ENCODE measurements at regions not wholly inside any gene's neighbourhood (a gene's known extent, or its start where the extent isn't known, plus 50 kb on each side); places are given as distances from the start of the nearest gene placed in this dataset.

- no peak overlapping the region for H3K4me3 ChIP-seq (ENCODE audit: low read depth, low read length)
- TF ChIP-seq MYC (IDR thresholded peaks at IDR 0.05; ENCODE audit: low read depth, low read length), result no peak
- no peak for TF ChIP-seq POLR2A (IDR thresholded peaks at IDR 0.05; ENCODE audit: extremely low read depth, insufficient read length)
- TF ChIP-seq, protein P1, sequence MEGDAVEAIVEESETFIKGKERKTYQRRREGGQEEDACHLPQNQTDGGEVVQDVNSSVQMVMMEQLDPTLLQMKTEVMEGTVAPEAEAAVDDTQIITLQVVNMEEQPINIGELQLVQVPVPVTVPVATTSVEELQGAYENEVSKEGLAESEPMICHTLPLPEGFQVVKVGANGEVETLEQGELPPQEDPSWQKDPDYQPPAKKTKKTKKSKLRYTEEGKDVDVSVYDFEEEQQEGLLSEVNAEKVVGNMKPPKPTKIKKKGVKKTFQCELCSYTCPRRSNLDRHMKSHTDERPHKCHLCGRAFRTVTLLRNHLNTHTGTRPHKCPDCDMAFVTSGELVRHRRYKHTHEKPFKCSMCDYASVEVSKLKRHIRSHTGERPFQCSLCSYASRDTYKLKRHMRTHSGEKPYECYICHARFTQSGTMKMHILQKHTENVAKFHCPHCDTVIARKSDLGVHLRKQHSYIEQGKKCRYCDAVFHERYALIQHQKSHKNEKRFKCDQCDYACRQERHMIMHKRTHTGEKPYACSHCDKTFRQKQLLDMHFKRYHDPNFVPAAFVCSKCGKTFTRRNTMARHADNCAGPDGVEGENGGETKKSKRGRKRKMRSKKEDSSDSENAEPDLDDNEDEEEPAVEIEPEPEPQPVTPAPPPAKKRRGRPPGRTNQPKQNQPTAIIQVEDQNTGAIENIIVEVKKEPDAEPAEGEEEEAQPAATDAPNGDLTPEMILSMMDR (IDR thresholded peaks at IDR 0.05; ENCODE audit: low read depth, low read length), result no peak
- TF ChIP-seq, protein P2, sequence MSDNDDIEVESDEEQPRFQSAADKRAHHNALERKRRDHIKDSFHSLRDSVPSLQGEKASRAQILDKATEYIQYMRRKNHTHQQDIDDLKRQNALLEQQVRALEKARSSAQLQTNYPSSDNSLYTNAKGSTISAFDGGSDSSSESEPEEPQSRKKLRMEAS (IDR thresholded peaks at IDR 0.05; ENCODE audit: low read depth, low read length), result no peak
- no peak for DNase-seq (ENCODE audit: low read depth)
These were observed 600.7 kb upstream of the CDH9 start for GRCh38 chr5:27639005-27639612.

GRCh38 chr5:27619982-27620381 lies 581.6 kb upstream of the CDH9 start:
- TF ChIP-seq, protein P1 (IDR thresholded peaks at IDR 0.05; ENCODE audit: low read depth, low read length), result no peak
- TF ChIP-seq MYC (IDR thresholded peaks at IDR 0.05; ENCODE audit: low read depth, low read length) (no peak), POLR2A (IDR thresholded peaks at IDR 0.05; ENCODE audit: extremely low read depth, insufficient read length) (no peak)
- TF ChIP-seq, protein P2 (IDR thresholded peaks at IDR 0.05; ENCODE audit: low read depth, low read length), result no peak
- H3K4me3 ChIP-seq (ENCODE audit: low read depth, low read length), result no peak overlapping the region
- DNase-seq (ENCODE audit: low read depth), result no peak

GRCh38 chr5:27612161-27612560 lies 573.8 kb upstream of the CDH9 start:
- DNase-seq (ENCODE audit: low read depth), result no peak
- TF ChIP-seq, protein P2 (IDR thresholded peaks at IDR 0.05; ENCODE audit: low read depth, low read length), result no peak
- TF ChIP-seq MYC (IDR thresholded peaks at IDR 0.05; ENCODE audit: low read depth, low read length), result no peak
- TF ChIP-seq POLR2A (IDR thresholded peaks at IDR 0.05; ENCODE audit: extremely low read depth, insufficient read length), result no peak
- TF ChIP-seq, protein P1 (IDR thresholded peaks at IDR 0.05; ENCODE audit: low read depth, low read length), result no peak
- H3K4me3 ChIP-seq (ENCODE audit: low read depth, low read length), result no peak overlapping the region

- DNase-seq (ENCODE audit: low read depth), result no peak
- TF ChIP-seq, protein P1 (IDR thresholded peaks at IDR 0.05; ENCODE audit: low read depth, low read length), result no peak
- TF ChIP-seq, protein P2 (IDR thresholded peaks at IDR 0.05; ENCODE audit: low read depth, low read length), result no peak
- no peak for TF ChIP-seq MYC (IDR thresholded peaks at IDR 0.05; ENCODE audit: low read depth, low read length)
- no peak for TF ChIP-seq POLR2A (IDR thresholded peaks at IDR 0.05; ENCODE audit: extremely low read depth, insufficient read length)
- H3K4me3 ChIP-seq (ENCODE audit: low read depth, low read length), result no peak overlapping the region
These were observed 570.6 kb upstream of the CDH9 start for GRCh38 chr5:27608992-27609391.

- H3K4me3 ChIP-seq (ENCODE audit: low read depth, low read length), result no peak overlapping the region
- TF ChIP-seq MYC (IDR thresholded peaks at IDR 0.05; ENCODE audit: low read depth, low read length), result no peak
- TF ChIP-seq, protein P2 (IDR thresholded peaks at IDR 0.05; ENCODE audit: low read depth, low read length), result no peak
- TF ChIP-seq, protein P1 (IDR thresholded peaks at IDR 0.05; ENCODE audit: low read depth, low read length), result no peak
- TF ChIP-seq POLR2A (IDR thresholded peaks at IDR 0.05; ENCODE audit: extremely low read depth, insufficient read length), result no peak
- DNase-seq (ENCODE audit: low read depth), result no peak
These were observed 560.2 kb upstream of the CDH9 start for GRCh38 chr5:27598576-27598975.
